Karpas-422 (cell line): ENCODE measurements at regions not wholly inside any gene's neighbourhood (a gene's known extent, or its start where the extent isn't known, plus 50 kb on each side); places are given as distances from the start of the nearest gene placed in this dataset.

Experiments used
- DNase-seq: peaks from one replicate; pipeline ENCODE4 v3.0.0-alpha.2; 2015
- H2AFZ ChIP-seq: fragments of 200-600 bp; sonication (generic); 2 replicates; pipeline ENCODE4 v1.6.1; 2014; ENCODE audit warnings: antibody characterized with exemption, low read length, mixed read lengths
- H3K27ac ChIP-seq: fragments of 200-600 bp; sonication (generic); 2 replicates; pipeline ENCODE4 v1.5.1; 2014; ENCODE audit warnings: mild to moderate bottlenecking, low read length, moderate library complexity
- H3K27me3 ChIP-seq: fragments of 200-600 bp; sonication (generic); 2 replicates; pipeline ENCODE4 v1.6.1; 2014; ENCODE audit warnings: low read length, mixed read lengths
- H3K36me3 ChIP-seq: fragments of 200-600 bp; sonication (generic); 2 replicates; pipeline ENCODE4 v1.6.1; 2014; ENCODE audit warnings: low read length, mixed read lengths; ENCODE audit not compliant: insufficient read depth
- H3K4me1 ChIP-seq: fragments of 200-600 bp; sonication (generic); 2 replicates; pipeline ENCODE4 v1.6.1; 2014; ENCODE audit warnings: mild to moderate bottlenecking, low read length, mixed read lengths
- H3K4me2 ChIP-seq: fragments of 200-600 bp; sonication (generic); 2 replicates; pipeline ENCODE4 v1.6.1; 2014; ENCODE audit warnings: low read length, low read depth, mild to moderate bottlenecking; ENCODE audit not compliant: poor library complexity, severe bottlenecking
- H3K4me3 ChIP-seq: fragments of 200-600 bp; sonication (generic); 2 replicates; pipeline ENCODE4 v1.5.1; 2014; ENCODE audit warnings: mild to moderate bottlenecking, antibody characterized with exemption, low read length, mixed read lengths
- H3K79me2 ChIP-seq: fragments of 200-600 bp; sonication (generic); 2 replicates; pipeline ENCODE4 v1.6.1; 2014; ENCODE audit warnings: mild to moderate bottlenecking, low read length, mixed read lengths
- H3K9ac ChIP-seq: fragments of 200-600 bp; sonication (generic); 2 replicates; pipeline ENCODE4 v1.6.0; 2014; ENCODE audit warnings: low read length
- H3K9me2 ChIP-seq: fragments of 200-600 bp; sonication (generic), shearing (Covaris generic); replicated peaks from 2 replicates; pipeline ENCODE4 v1.6.0; 2014; ENCODE audit warnings: mild to moderate bottlenecking, low read length, moderate library complexity; ENCODE audit not compliant: insufficient read depth
- H3K9me3 ChIP-seq: fragments of 300-700, 200-600 bp; sonication (generic); 2 replicates; pipeline ENCODE4 v1.6.1; 2014; ENCODE audit warnings: low read length, mixed read lengths
- H4K20me1 ChIP-seq: fragments of 200-600 bp; sonication (generic); 2 replicates; pipeline ENCODE4 v1.6.1; 2014; ENCODE audit warnings: mild to moderate bottlenecking, antibody characterized with exemption, low read length, low read depth; ENCODE audit not compliant: insufficient read depth

DNA sequence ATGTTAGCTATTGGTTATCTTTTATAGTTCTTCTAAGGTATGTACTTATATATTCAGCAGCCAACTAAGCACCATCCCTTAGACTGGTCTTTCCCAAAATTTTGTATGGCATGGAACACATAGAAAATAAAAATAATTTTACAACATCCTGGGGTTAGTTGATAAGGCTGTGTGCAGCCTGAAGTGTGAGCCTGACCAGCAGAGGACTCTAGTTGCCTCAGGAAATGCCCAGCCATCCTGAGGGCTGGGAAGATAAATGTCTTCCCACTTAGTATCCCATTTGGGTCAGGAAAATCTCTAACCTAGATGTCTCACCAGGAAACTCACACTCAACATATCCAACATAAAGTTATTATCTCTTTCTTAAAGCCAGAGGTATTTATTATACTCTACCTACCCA lies 251.4 kb upstream of the POF1B start:
- Histone ChIP-seq H3K27ac (no peak overlapping the region), H3K36me3 (no peaks in the 10 kb centered on the region), H3K9ac (no peak overlapping the region), H3K79me2 (no peaks in the 10 kb centered on the region), H3K4me2 (no peak overlapping the region), H3K9me2 (no peaks in the 10 kb centered on the region), H3K9me3 (no peaks in the 10 kb centered on the region), H3K4me3 (no peak overlapping the region), H2AFZ (no peak overlapping the region), H3K4me1 (no peaks in the 10 kb centered on the region), H3K27me3 (no peaks in the 10 kb centered on the region), H4K20me1 (no peaks in the 10 kb centered on the region)
- DNase-seq: no peak

- Histone ChIP-seq H3K79me2 (no peaks in the 10 kb centered on the region), H3K9ac (no peak overlapping the region), H3K4me3 (no peak overlapping the region), H4K20me1 (no peaks in the 10 kb centered on the region), H3K4me1 (no peaks in the 10 kb centered on the region), H3K9me2 (no peaks in the 10 kb centered on the region), H3K4me2 (no peak overlapping the region), H3K9me3 (no peaks in the 10 kb centered on the region), H2AFZ (no peak overlapping the region), H3K36me3 (no peaks in the 10 kb centered on the region), H3K27ac (no peak overlapping the region), H3K27me3 (no peaks in the 10 kb centered on the region)
- peak; percentile 74 for DNase-seq
These were observed 247.9 kb upstream of the POF1B start for GRCh38 chrX:85627363-85627762.

DNA sequence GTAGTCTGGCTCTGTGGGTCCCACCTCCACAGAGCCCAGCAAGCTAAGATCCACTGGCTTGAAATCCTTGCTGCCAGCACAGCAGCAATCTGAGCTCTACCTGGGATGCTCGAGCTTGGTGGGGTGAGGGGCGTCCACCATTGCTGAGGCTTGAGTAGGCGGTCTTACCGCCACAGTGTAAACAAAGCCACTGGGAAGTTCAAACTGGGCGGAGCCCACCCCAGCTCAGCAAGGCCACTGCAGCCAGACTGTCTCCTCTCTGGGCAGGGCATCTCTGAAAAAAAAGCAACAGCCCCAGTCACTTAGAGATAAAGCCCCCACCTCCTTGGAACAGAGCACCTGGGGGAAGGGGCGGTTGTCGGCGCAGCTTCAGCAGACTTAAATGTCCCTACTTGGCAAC lies 243.2 kb upstream of the POF1B start:
- Histone ChIP-seq H3K9me2 (no peaks in the 10 kb centered on the region), H3K27me3 (no peaks in the 10 kb centered on the region), H3K27ac (no peak overlapping the region), H4K20me1 (no peaks in the 10 kb centered on the region), H3K4me2 (no peak overlapping the region), H3K9me3 (no peaks in the 10 kb centered on the region), H3K9ac (no peak overlapping the region), H3K79me2 (no peaks in the 10 kb centered on the region), H3K36me3 (no peaks in the 10 kb centered on the region), H3K4me3 (no peak overlapping the region), H2AFZ (no peak overlapping the region), H3K4me1 (no peaks in the 10 kb centered on the region)
- no peak for DNase-seq

DNA sequence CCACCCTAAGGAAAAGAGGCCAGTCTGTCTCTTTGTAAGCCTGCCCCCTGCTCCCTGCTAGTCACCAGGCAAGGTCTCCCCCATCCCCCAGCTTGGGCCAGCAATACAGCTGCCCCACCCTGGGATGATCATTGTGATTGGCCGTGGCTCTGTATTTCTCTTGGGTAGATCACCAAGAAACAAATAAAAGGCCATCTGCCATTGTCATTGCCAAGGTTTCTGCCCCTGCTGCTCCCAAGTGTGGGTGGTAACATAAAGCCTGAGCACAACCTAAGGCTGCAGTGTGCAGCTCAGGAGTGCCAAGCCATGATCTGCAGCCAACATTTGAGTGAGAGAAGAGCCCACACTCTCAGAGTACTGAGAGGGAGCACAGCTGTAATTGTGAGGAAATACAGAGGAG lies 241.0 kb upstream of the POF1B start:
- no peak overlapping the region for H3K27ac ChIP-seq

DNA sequence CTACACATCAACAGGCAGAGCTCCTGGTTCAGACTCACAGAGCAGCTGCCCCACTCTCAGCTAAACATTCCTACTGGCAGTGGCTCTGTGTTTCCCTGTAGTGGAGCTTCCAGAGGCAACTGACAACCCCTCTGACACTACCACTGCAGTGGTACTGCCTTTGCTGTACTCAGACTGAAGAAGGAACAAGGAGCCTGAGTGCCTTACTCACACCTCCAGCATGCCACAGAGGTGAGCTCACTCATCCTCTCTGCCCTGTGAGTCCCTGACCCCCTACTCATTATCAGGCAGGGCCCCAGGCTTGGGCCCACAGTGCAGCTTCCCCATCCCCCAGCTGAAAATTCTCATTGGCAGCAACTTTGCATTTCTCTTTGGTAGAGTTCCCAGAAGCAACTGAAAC lies 240.5 kb upstream of the POF1B start:
- no peak overlapping the region for H2AFZ ChIP-seq
- peak; percentile 17 for DNase-seq
- no peak overlapping the region for H3K4me3 ChIP-seq
- H3K4me2 ChIP-seq: no peak overlapping the region
- no peaks in the 10 kb centered on the region for H3K36me3 ChIP-seq
- no peaks in the 10 kb centered on the region for H3K9me2 ChIP-seq
- no peaks in the 10 kb centered on the region for H3K4me1 ChIP-seq
- no peak overlapping the region for H3K9ac ChIP-seq
- H4K20me1 ChIP-seq: no peaks in the 10 kb centered on the region
- H3K27me3 ChIP-seq: no peaks in the 10 kb centered on the region
- no peaks in the 10 kb centered on the region for H3K79me2 ChIP-seq
- no peaks in the 10 kb centered on the region for H3K9me3 ChIP-seq
- no peak overlapping the region for H3K27ac ChIP-seq

More for the DNA sequence above, 241.0 kb upstream of the POF1B start:
- Histone ChIP-seq H3K9me3 (no peaks in the 10 kb centered on the region), H3K4me3 (no peak overlapping the region), H3K36me3 (no peaks in the 10 kb centered on the region), H3K27me3 (no peaks in the 10 kb centered on the region), H2AFZ (no peak overlapping the region), H4K20me1 (no peaks in the 10 kb centered on the region), H3K9me2 (no peaks in the 10 kb centered on the region), H3K4me2 (no peak overlapping the region), H3K9ac (no peak overlapping the region), H3K79me2 (no peaks in the 10 kb centered on the region), H3K4me1 (no peaks in the 10 kb centered on the region)
- DNase-seq: no peak

DNA sequence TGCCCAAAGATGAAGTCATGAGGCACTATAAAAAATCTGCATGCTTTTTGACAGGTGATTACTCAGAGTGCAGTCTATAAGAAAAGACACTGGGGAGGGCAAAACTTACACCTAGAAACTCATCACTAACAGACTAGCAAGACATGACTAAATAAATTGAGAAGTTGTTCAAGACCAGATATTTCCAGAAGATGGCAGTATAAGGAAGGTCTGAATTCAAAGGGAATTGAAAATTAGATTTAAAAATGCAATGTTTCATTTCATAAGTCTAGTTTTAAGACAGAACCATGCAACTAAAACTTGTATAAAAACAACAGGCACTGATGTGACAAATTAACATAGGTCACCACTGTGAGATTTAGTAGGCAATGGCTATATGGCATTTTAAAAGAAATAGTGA lies 232.5 kb upstream of the POF1B start:
- no peaks in the 10 kb centered on the region for H3K36me3 ChIP-seq
- H3K4me2 ChIP-seq: no peak overlapping the region
- DNase-seq: peak; percentile 59
- H3K4me1 ChIP-seq: no peaks in the 10 kb centered on the region
- H3K4me3 ChIP-seq: no peak overlapping the region
- no peaks in the 10 kb centered on the region for H4K20me1 ChIP-seq
- H3K27ac ChIP-seq: no peak overlapping the region
- no peaks in the 10 kb centered on the region for H3K9me2 ChIP-seq
- no peak overlapping the region for H3K9ac ChIP-seq
- no peaks in the 10 kb centered on the region for H3K9me3 ChIP-seq
- H3K27me3 ChIP-seq: no peaks in the 10 kb centered on the region
- no peak overlapping the region for H2AFZ ChIP-seq
- no peaks in the 10 kb centered on the region for H3K79me2 ChIP-seq

DNA sequence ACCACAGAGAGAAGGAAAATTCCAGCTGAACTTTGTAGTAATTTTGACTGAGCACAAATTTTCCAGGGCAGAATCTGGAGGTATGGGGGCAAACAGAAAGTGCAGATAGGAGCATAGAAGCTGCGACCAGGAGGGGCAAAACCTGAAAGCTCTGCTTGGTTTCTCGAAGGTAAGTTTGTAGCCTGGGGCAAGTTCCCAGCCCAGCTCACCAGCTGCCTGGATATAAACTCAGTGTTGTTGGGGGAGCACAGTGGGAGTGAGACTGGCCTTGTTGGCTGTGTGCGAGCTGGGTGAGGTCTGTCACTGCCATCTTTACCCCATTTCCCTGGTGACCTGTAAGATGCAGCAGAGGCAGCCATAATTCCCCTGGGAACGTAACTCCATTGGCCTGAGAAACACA lies 213.5 kb upstream of the POF1B start:
- DNase-seq: no peak
- Histone ChIP-seq H3K4me2 (no peak overlapping the region), H3K9ac (no peak overlapping the region), H3K79me2 (no peaks in the 10 kb centered on the region), H3K4me3 (no peak overlapping the region), H3K4me1 (no peaks in the 10 kb centered on the region), H3K27me3 (no peaks in the 10 kb centered on the region), H3K27ac (no peak overlapping the region), H3K9me2 (no peaks in the 10 kb centered on the region), H3K36me3 (no peaks in the 10 kb centered on the region), H2AFZ (no peak overlapping the region), H3K9me3 (peaks cover 7% of the 10 kb centered on the region), H4K20me1 (no peaks in the 10 kb centered on the region)

DNA sequence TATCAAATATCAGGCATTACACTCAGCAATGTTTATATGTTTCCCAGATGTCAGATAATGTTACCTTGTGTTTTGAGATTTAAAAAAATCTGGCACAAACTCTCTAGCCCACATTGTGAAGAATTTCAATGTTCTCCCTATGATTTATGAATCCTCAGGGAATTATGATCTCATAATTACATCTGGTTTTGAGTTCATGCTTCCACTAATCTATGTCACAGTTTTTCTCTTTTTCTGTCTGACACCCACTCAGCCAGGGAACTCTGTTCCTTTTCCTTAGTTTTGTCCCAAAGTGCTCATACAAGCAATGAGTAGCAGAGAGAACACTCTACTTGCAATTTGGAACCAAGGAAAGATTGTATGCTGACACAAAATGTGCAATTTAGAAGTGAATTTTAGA lies 212.1 kb upstream of the POF1B start:
- H3K4me2 ChIP-seq: no peak overlapping the region
- no peak overlapping the region for H3K27ac ChIP-seq
- no peaks in the 10 kb centered on the region for H3K36me3 ChIP-seq

DNA sequence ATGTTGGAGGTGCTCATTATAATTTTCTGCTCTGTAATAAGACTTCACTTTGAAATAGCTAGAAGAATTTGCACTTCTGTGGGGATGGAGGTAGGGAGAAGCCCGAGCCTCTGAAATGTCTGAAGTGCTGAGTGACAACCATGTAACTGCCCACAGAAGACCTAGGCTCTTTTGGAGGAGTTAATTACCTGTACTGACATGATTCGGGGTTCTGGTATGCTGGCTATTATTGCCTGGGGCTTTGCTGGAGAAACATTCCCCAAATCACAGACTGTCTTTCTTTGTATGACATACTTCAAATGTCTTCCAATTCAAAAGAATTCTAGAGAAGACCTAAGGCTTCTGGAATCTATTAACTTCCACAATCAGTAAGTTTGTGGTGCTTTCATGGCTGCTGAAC lies 211.2 kb upstream of the POF1B start:
- Histone ChIP-seq H4K20me1 (no peaks in the 10 kb centered on the region), H3K4me3 (no peak overlapping the region), H3K27me3 (no peaks in the 10 kb centered on the region), H3K9me2 (no peaks in the 10 kb centered on the region), H3K27ac (no peak overlapping the region), H2AFZ (no peak overlapping the region), H3K9ac (no peak overlapping the region), H3K36me3 (no peaks in the 10 kb centered on the region), H3K4me2 (no peak overlapping the region), H3K4me1 (no peaks in the 10 kb centered on the region), H3K9me3 (peaks cover 7% of the 10 kb centered on the region), H3K79me2 (no peaks in the 10 kb centered on the region)
- no peak for DNase-seq

More for the DNA sequence above, 212.1 kb upstream of the POF1B start:
- Histone ChIP-seq H2AFZ (no peak overlapping the region), H3K4me1 (no peaks in the 10 kb centered on the region), H3K27me3 (no peaks in the 10 kb centered on the region), H4K20me1 (no peaks in the 10 kb centered on the region), H3K4me3 (no peak overlapping the region), H3K9ac (no peak overlapping the region), H3K79me2 (no peaks in the 10 kb centered on the region), H3K9me3 (peaks cover 7% of the 10 kb centered on the region), H3K9me2 (no peaks in the 10 kb centered on the region)
- no peak for DNase-seq
